ENCODE measurements at regions not wholly inside any gene's neighbourhood (a gene's known extent, or its start where the extent isn't known, plus 50 kb on each side); places are given as distances from the start of the nearest gene placed in this dataset.
A peak's percentile ranks its signal among the peaks of the same experiment; 100 is the strongest.

DNA sequence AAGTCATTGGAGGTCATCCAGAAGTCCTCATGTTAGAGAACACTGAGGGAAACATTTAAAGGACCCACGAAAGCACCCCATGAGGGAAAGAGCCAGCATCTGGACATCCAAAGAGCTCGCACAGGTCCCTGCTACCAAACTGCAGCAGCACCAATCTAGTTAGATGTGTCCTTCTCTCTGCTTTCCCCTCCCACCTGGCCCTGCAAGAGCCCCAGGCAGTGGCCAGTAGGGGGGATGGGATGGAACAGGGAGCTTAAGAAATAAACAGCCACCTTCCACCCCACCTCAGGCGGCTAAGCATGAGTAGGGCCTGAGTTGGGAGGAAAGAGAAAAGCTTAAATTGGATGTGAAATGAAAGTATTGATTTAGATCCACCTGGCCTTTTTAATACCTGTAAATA lies 175.9 kb upstream of the KCND3 start:
- FAIRE-seq, result no peak
- DNase-seq (ENCODE audit: insufficient read length), result no peak
- TF ChIP-seq TAF1 (IDR thresholded peaks at IDR 0.05; ENCODE audit: borderline replicate concordance, low read depth, low read length) (no peak), POLR2AphosphoS5 (IDR thresholded peaks at IDR 0.05; ENCODE audit: low read depth, low read length) (no peak), POLR2A (IDR thresholded peaks at IDR 0.05; ENCODE audit: low read depth, low read length) (no peak)

DNA sequence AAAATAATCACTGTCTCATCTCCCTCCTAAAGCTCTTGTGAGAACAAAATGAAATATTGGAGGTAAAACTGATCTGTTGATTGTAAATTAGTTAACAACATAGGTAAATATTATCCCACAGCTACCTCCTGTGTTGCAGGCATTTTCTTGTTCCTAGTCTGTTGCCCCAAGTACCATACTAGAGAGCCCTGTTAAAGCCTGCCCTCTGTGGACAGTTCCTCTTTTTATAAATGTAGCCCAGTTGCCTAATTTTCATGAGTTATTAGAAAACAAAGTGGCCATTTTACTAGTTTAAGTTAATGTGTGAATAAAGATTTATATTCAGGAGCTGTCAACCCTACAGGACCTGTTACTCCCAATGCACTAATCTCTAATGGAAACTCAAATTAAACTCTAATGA lies 180.0 kb upstream of the KCND3 start:
- FAIRE-seq (no peak), DNase-seq (ENCODE audit: insufficient read length) (no peak)
- no peak for TF ChIP-seq POLR2A (IDR thresholded peaks at IDR 0.05; ENCODE audit: low read depth, low read length)
- TF ChIP-seq POLR2AphosphoS5 (IDR thresholded peaks at IDR 0.05; ENCODE audit: low read depth, low read length), result no peak
- no peak for TF ChIP-seq TAF1 (IDR thresholded peaks at IDR 0.05; ENCODE audit: borderline replicate concordance, low read depth, low read length)

DNA sequence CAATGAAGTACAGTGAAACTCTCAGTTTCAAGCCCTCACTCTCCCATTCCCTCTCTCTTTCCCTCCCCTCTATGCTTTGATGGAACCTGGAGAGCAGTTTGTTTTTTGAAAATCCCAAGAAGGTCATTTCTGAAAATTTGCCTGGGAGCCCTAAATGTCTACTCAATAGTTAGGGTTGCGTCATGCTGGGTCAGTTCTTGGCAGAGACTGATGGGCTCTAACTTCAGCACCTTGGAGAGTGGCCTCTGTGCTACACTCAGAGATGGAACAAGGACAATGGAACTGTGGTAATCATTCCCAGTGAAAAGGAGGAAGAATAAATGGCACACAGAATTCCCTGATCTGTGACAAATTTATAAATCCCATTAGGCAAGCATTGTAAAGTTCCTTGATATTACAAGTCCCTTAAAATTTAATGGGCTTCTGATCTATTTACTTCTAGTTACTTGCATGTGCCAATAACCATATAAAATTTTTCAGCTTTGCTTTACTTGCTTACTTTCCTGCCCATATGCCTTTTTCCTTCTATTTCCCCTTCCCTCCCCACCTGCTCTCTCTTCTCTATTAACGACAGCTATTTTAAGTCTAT lies 182.9 kb upstream of the KCND3 start:
- FAIRE-seq (no peak), DNase-seq (ENCODE audit: insufficient read length) (no peak)
- TF ChIP-seq POLR2A (IDR thresholded peaks at IDR 0.05; ENCODE audit: low read depth, low read length) (no peak), POLR2AphosphoS5 (IDR thresholded peaks at IDR 0.05; ENCODE audit: low read depth, low read length) (no peak), TAF1 (IDR thresholded peaks at IDR 0.05; ENCODE audit: borderline replicate concordance, low read depth, low read length) (no peak)

DNA sequence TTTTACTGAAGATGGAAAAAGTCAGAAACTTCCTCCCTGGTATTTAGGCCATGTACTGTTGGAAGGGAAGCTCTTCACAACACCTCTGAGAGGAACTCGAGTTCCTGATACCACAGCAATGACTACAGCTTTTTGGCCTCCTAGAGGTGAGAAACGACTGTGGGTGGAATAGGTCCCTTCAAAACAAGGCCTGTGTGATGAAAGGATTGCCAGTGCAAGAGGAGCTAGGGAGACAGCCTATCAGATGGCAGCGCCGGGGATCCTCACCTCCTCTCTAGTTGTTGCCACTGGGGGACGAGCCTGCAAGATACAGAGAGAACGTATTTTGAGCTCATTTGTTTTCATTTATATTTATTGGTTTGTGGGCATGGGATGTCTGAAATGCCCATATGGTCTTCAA lies 187.8 kb upstream of the KCND3 start:
- TF ChIP-seq POLR2AphosphoS5 (IDR thresholded peaks at IDR 0.05; ENCODE audit: low read depth, low read length) (no peak), POLR2A (IDR thresholded peaks at IDR 0.05; ENCODE audit: low read depth, low read length) (no peak), TAF1 (IDR thresholded peaks at IDR 0.05; ENCODE audit: borderline replicate concordance, low read depth, low read length) (no peak)
- DNase-seq (ENCODE audit: insufficient read length), result no peak
- no peak for FAIRE-seq

DNA sequence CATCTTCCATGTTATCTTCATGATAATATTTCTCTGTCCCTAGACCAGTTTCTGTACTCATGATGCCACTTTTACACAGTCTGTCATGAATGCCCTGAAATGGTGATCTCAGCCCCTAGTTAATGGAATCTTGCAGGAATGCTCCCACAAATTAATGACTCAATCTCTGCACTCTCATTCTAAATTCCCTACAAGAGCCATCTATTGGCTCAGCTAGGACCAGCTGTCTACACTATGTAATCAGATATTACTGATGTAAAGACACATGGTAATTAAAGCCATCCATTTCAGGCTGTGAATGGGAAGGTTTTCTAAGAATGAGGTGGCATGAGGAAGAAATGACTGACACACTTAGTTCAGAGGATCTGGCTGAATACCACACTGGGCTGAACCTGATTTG lies 199.1 kb upstream of the KCND3 start:
- DNase-seq (ENCODE audit: insufficient read length) (no peak), FAIRE-seq (no peak)
- TF ChIP-seq POLR2AphosphoS5 (IDR thresholded peaks at IDR 0.05; ENCODE audit: low read depth, low read length), result no peak
- no peak for TF ChIP-seq POLR2A (IDR thresholded peaks at IDR 0.05; ENCODE audit: low read depth, low read length)
- no peak for TF ChIP-seq TAF1 (IDR thresholded peaks at IDR 0.05; ENCODE audit: borderline replicate concordance, low read depth, low read length)

DNA sequence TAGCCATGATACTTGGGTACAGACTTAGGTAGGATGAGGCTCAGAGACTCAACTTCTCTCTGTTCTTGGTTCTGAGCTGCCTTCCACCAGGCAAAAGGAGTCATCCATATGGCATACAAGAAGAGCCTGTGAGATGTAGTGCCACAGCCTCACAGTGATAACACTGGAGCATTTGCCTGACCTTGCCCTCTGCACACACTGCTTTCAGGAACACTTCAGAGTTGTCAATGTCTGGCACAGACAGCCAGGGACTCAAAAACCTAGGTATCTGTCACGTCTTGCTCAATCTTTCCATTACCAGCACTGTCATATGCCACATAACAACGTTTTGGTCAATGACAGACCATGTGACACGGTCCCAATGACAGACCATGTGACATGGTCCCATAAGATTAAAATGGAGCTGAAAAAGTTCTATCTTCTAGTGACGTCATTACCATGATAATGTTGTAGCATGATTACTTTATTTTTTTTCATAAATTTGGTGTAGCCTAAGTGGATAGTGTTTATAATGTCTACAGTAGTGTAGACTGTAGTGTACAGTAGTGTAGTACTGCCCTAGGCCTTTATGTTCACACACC lies 199.9 kb upstream of the CTTNBP2NL start:
- FAIRE-seq (peak; percentile 21), DNase-seq (ENCODE audit: insufficient read length) (no peak)
- no peak for TF ChIP-seq TAF1 (IDR thresholded peaks at IDR 0.05; ENCODE audit: borderline replicate concordance, low read depth, low read length)
- no peak for TF ChIP-seq POLR2AphosphoS5 (IDR thresholded peaks at IDR 0.05; ENCODE audit: low read depth, low read length)
- no peak for TF ChIP-seq POLR2A (IDR thresholded peaks at IDR 0.05; ENCODE audit: low read depth, low read length)

DNA sequence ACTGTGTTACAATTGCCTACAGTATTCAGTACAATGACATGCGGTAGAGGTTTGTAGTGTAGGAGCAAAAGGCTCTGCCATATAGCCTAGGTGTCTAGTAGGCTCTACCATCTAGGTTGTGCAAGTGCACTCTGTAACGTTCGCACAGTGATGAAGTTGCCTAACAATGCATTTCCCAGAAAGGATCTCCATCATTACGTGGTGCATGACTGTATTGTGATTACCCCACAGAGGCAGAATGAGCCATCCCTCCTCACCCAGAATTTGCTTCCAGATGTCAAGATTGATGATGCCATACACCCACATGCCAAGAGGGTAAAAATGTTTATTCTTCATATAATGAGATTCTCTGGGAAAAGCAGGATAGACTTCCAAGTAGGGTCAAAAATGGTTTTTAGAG lies 199.3 kb upstream of the CTTNBP2NL start:
- no peak for DNase-seq (ENCODE audit: insufficient read length)
- no peak for FAIRE-seq
- no peak for TF ChIP-seq TAF1 (IDR thresholded peaks at IDR 0.05; ENCODE audit: borderline replicate concordance, low read depth, low read length)
- no peak for TF ChIP-seq POLR2A (IDR thresholded peaks at IDR 0.05; ENCODE audit: low read depth, low read length)
- TF ChIP-seq POLR2AphosphoS5 (IDR thresholded peaks at IDR 0.05; ENCODE audit: low read depth, low read length), result no peak

DNA sequence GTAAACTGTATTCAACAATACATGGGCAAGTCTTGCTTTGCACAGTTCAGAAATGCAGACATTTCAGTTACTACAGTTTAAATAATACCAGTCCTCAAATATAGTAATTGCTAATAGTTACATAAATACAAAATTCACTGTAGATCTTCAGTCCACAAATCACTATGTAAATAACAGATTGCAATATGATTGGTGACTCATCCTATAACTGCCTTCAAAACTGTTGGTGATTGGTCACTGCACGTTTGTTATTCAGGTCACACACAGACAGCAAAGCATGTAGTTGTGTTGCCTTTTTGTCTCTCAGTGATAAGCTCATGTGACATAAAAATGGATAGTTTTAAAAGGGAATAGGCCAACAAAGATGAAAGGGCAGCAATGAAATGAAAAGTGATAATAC lies 186.5 kb upstream of the CTTNBP2NL start:
- TF ChIP-seq TAF1 (IDR thresholded peaks at IDR 0.05; ENCODE audit: borderline replicate concordance, low read depth, low read length) (no peak), POLR2A (IDR thresholded peaks at IDR 0.05; ENCODE audit: low read depth, low read length) (no peak), POLR2AphosphoS5 (IDR thresholded peaks at IDR 0.05; ENCODE audit: low read depth, low read length) (no peak)
- FAIRE-seq, result no peak
- DNase-seq (ENCODE audit: insufficient read length), result no peak

DNA sequence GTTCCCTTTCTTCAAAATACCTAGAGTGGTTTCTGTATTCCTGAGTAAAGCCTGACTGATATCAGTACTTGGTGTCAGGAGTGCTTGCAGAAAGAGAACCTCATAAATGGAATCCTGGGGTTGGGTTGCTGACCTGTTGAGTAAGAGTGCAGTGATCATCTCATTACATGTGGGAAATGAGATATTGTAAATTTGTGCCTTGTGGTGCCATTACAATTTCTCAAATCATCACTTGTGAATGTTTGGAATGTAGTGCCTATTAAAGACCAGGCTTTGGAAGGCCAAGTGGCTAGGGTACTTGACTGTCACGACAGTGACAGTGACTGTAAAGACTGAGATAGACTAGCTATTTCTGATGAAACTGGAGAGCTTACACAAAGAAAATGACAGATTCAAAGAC lies 176.7 kb upstream of the CTTNBP2NL start:
- FAIRE-seq (no peak), DNase-seq (ENCODE audit: insufficient read length) (no peak)
- no peak for TF ChIP-seq POLR2AphosphoS5 (IDR thresholded peaks at IDR 0.05; ENCODE audit: low read depth, low read length)
- no peak for TF ChIP-seq TAF1 (IDR thresholded peaks at IDR 0.05; ENCODE audit: borderline replicate concordance, low read depth, low read length)
- TF ChIP-seq POLR2A (IDR thresholded peaks at IDR 0.05; ENCODE audit: low read depth, low read length), result no peak

DNA sequence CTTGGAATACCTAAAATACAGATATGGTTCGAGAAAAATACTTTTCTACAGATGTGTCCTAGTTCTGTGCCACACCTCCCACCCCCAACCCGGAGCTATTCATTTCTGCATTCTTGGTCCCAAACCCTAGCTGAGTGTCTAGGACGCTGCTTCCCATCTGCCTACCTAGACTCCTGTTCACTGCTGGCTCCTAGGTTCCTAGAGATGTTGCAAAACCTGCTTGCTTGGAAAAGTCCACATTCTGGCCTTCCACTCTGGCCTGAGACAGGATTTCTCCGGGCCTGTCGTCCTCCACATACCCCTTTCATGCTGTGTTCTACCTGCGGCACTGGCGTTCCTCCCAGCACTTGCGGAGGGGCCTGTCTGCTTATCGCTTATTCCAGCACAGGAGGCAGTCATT lies 165.8 kb upstream of the CTTNBP2NL start:
- no peak for FAIRE-seq
- no peak for TF ChIP-seq TAF1 (IDR thresholded peaks at IDR 0.05; ENCODE audit: borderline replicate concordance, low read depth, low read length)
- TF ChIP-seq POLR2AphosphoS5 (IDR thresholded peaks at IDR 0.05; ENCODE audit: low read depth, low read length), result no peak
- TF ChIP-seq POLR2A (IDR thresholded peaks at IDR 0.05; ENCODE audit: low read depth, low read length), result no peak
- no peak for DNase-seq (ENCODE audit: insufficient read length)

DNA sequence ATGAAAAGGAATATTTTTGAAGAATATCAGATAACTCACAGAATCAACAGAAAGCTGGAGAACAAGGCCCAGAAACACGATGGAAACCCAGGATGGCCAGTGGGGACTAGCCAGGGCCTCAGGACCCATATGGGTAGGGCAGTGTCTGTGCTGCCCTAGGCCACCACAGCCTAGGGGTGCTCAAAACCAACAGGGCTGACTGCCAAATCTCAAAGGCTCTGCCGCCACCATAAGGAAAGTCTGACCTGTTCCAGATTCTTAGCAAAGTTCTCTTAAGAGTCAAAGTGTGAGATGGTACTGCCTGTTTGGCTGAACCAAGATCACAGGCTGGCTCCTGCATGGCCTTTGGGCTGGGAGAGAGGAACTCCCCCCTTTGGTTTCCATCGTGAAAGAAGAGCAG lies 164.7 kb upstream of the CTTNBP2NL start:
- FAIRE-seq, result no peak
- TF ChIP-seq TAF1 (IDR thresholded peaks at IDR 0.05; ENCODE audit: borderline replicate concordance, low read depth, low read length), result no peak
- TF ChIP-seq POLR2AphosphoS5 (IDR thresholded peaks at IDR 0.05; ENCODE audit: low read depth, low read length), result no peak
- TF ChIP-seq POLR2A (IDR thresholded peaks at IDR 0.05; ENCODE audit: low read depth, low read length), result no peak
- no peak for DNase-seq (ENCODE audit: insufficient read length)

DNA sequence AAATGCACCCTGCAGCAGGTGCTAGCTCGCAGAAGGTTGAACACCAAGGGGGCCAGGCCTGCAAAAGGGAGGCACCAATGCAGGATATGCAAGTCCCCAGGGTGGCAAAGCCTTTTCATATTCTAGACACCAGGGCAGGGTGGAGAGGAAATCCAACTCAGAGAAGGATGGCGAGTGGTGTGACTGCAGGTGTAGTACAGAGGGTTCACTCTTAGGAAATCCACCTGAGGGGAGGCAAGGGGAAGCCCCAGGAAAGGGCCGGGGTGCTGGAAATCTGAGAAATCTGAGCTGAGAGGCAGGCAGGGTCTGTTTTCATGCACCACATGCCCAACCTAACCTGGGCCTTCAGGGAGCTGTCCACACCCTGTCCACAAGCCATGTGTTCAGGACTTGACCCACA lies 163.2 kb upstream of the CTTNBP2NL start:
- DNase-seq (ENCODE audit: insufficient read length), result no peak
- no peak for FAIRE-seq
- TF ChIP-seq TAF1 (IDR thresholded peaks at IDR 0.05; ENCODE audit: borderline replicate concordance, low read depth, low read length) (no peak), POLR2AphosphoS5 (IDR thresholded peaks at IDR 0.05; ENCODE audit: low read depth, low read length) (no peak), POLR2A (IDR thresholded peaks at IDR 0.05; ENCODE audit: low read depth, low read length) (no peak)
